ENCODE measurements at regions not wholly inside any gene's neighbourhood (a gene's known extent, or its start where the extent isn't known, plus 50 kb on each side); places are given as distances from the start of the nearest gene placed in this dataset.

DNA sequence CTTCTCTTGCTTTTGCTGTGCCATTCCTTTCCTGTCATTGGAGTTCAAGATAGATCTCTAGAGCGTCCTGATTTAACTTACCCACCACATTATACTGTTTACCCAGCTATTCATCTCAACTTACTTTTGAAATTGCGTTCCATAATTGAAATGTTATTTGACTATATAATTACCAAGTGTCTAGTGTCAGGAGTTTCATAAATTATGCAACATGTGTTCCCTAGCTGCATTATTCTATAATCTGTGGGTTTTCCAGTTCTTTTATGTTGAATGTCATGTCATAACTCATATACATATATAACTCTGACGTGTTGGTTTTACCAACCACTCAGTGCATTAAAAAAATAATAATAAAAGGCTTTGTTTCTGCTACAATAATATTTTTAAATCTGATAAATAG, 285.9 kb upstream of the ARSJ start:
- no peak overlapping the region for H3K18ac ChIP-seq (ENCODE audit: low read depth in 1 of 2, low read length in 2 of 2)
- no peaks in the 10 kb centered on the region for H3K79me1 ChIP-seq (replicated peaks; ENCODE audit: low read length, poor library complexity, severe bottlenecking)
- no peak for DNase-seq
- no peak overlapping the region for H3K14ac ChIP-seq (ENCODE audit: low read length in 2 of 2)
- no peak overlapping the region for H2AFZ ChIP-seq (ENCODE audit: low read depth, low read length)
- no peak overlapping the region for H3K4ac ChIP-seq (ENCODE audit: low read depth in 1 of 2, low read length in 2 of 2)
- H3K4me2 ChIP-seq (ENCODE audit: low read length, poor library complexity, severe bottlenecking): no peak overlapping the region
- H3K9me3 ChIP-seq (ENCODE audit: control insufficient read depth, low read length): no peaks in the 10 kb centered on the region
- H3K36me3 ChIP-seq (ENCODE audit: control insufficient read depth in 1 of 2, insufficient read depth in 2 of 2, low read depth in 1 of 2, low read length in 2 of 2): no peaks in the 10 kb centered on the region
- H2AK5ac ChIP-seq (ENCODE audit: low read length, severe bottlenecking): no peak overlapping the region
- H2BK5ac ChIP-seq (ENCODE audit: low read depth, low read length, poor library complexity, severe bottlenecking): no peak overlapping the region
- H3K9ac ChIP-seq (ENCODE audit: low read length): no peak overlapping the region
- no peak overlapping the region for H2BK120ac ChIP-seq (ENCODE audit: low read depth, low read length)
- H3K4me3 ChIP-seq (ENCODE audit: insufficient read depth in 1 of 2, low read depth in 1 of 2, low read length in 2 of 2): no peak overlapping the region
- no peak overlapping the region for H2BK15ac ChIP-seq (ENCODE audit: low read depth, poor library complexity, severe bottlenecking)
- no peaks in the 10 kb centered on the region for H3K27me3 ChIP-seq (ENCODE audit: control insufficient read depth in 1 of 2, insufficient read depth in 1 of 2, low read length in 2 of 2)
- H3K4me1 ChIP-seq (ENCODE audit: control insufficient read depth, insufficient read depth, low read depth, low read length): peaks cover 1% of the 10 kb centered on the region
- H4K8ac ChIP-seq (ENCODE audit: low read length): no peak overlapping the region
- no peak overlapping the region for H3K23ac ChIP-seq (ENCODE audit: low read length in 2 of 2)
- H3K27ac ChIP-seq (ENCODE audit: low read length, poor library complexity, severe bottlenecking): peak overlapping the region; percentile 74
- WGBS: 100% methylated on average over 1 of the region's 3 CpGs
- no peak overlapping the region for H2BK12ac ChIP-seq (ENCODE audit: low read length in 2 of 2)
- H4K91ac ChIP-seq (ENCODE audit: low read length): no peak overlapping the region

DNA sequence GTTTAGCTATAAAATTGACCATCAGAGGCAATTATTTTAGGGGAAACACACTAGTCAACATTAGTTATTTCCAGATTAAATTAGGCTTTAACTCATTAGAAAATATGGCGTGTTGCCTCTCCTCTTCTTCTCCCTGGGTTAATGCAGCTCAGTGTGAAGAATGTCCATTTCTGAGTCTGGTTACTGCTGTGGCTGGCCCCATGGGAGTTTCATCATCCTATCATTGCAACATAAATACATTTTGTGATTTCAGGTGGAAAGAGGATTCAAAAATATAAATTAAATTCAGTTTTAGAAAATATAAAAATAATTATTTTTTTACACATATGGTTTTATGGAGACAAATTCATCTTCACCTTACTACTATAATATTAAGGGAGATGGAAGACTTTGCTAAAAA, 288.5 kb upstream of the ARSJ start:
- Histone ChIP-seq H3K79me1 (replicated peaks; ENCODE audit: low read length, poor library complexity, severe bottlenecking) (no peaks in the 10 kb centered on the region), H3K27ac (ENCODE audit: low read length, poor library complexity, severe bottlenecking) (no peak overlapping the region), H3K36me3 (ENCODE audit: control insufficient read depth in 1 of 2, insufficient read depth in 2 of 2, low read depth in 1 of 2, low read length in 2 of 2) (no peaks in the 10 kb centered on the region), H3K4me1 (ENCODE audit: control insufficient read depth, insufficient read depth, low read depth, low read length) (peaks cover 1% of the 10 kb centered on the region), H3K18ac (ENCODE audit: low read depth in 1 of 2, low read length in 2 of 2) (no peak overlapping the region), H3K9me3 (ENCODE audit: control insufficient read depth, low read length) (no peaks in the 10 kb centered on the region), H3K23ac (ENCODE audit: low read length in 2 of 2) (no peak overlapping the region), H3K4ac (ENCODE audit: low read depth in 1 of 2, low read length in 2 of 2) (no peak overlapping the region), H3K4me2 (ENCODE audit: low read length, poor library complexity, severe bottlenecking) (no peak overlapping the region), H4K91ac (ENCODE audit: low read length) (no peak overlapping the region), H4K8ac (ENCODE audit: low read length) (no peak overlapping the region), H2BK5ac (ENCODE audit: low read depth, low read length, poor library complexity, severe bottlenecking) (no peak overlapping the region), H2AK5ac (ENCODE audit: low read length, severe bottlenecking) (no peak overlapping the region), H3K9ac (ENCODE audit: low read length) (no peak overlapping the region), H3K14ac (ENCODE audit: low read length in 2 of 2) (no peak overlapping the region), H3K27me3 (ENCODE audit: control insufficient read depth in 1 of 2, insufficient read depth in 1 of 2, low read length in 2 of 2) (no peaks in the 10 kb centered on the region), H2BK15ac (ENCODE audit: low read depth, poor library complexity, severe bottlenecking) (no peak overlapping the region), H2BK120ac (ENCODE audit: low read depth, low read length) (no peak overlapping the region), H2AFZ (ENCODE audit: low read depth, low read length) (no peak overlapping the region), H2BK12ac (ENCODE audit: low read length in 2 of 2) (no peak overlapping the region), H3K4me3 (ENCODE audit: insufficient read depth in 1 of 2, low read depth in 1 of 2, low read length in 2 of 2) (no peak overlapping the region)
- no CpG with 5 or more reads among the region's 1 CpG for WGBS
- no peak for DNase-seq

DNA sequence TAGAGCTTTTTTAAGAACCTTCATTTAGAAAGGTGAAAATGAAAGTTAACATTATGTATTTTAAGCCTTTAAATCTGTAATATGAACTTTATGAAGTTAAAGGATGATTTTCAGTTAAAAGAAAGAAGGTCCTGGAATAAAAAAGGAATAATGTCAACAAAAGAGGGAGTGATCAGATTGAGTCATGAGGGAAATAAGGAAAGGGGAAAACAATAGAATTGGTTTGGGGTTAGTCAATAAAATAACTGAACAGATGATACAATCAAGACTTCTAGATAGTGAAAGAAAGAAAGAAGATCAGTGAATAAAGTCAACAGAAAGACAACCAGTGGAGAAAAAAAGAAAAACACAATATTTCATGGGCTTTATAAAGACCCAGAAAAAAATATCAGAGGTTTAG, 291.6 kb upstream of the ARSJ start:
- Histone ChIP-seq H3K18ac (ENCODE audit: low read depth in 1 of 2, low read length in 2 of 2) (no peak overlapping the region), H4K91ac (ENCODE audit: low read length) (no peak overlapping the region), H2AFZ (ENCODE audit: low read depth, low read length) (no peak overlapping the region), H3K4ac (ENCODE audit: low read depth in 1 of 2, low read length in 2 of 2) (no peak overlapping the region), H3K36me3 (ENCODE audit: control insufficient read depth in 1 of 2, insufficient read depth in 2 of 2, low read depth in 1 of 2, low read length in 2 of 2) (no peaks in the 10 kb centered on the region), H3K27ac (ENCODE audit: low read length, poor library complexity, severe bottlenecking) (no peak overlapping the region), H3K14ac (ENCODE audit: low read length in 2 of 2) (no peak overlapping the region), H3K9ac (ENCODE audit: low read length) (peak overlapping the region; percentile 47), H3K79me1 (replicated peaks; ENCODE audit: low read length, poor library complexity, severe bottlenecking) (no peaks in the 10 kb centered on the region), H2BK120ac (ENCODE audit: low read depth, low read length) (no peak overlapping the region), H2BK15ac (ENCODE audit: low read depth, poor library complexity, severe bottlenecking) (no peak overlapping the region), H3K4me3 (ENCODE audit: insufficient read depth in 1 of 2, low read depth in 1 of 2, low read length in 2 of 2) (peak overlapping the region in 1 of 2 experiments; percentile 16), H3K23ac (ENCODE audit: low read length in 2 of 2) (no peak overlapping the region), H3K4me1 (ENCODE audit: control insufficient read depth, insufficient read depth, low read depth, low read length) (peaks cover 1% of the 10 kb centered on the region), H3K27me3 (ENCODE audit: control insufficient read depth in 1 of 2, insufficient read depth in 1 of 2, low read length in 2 of 2) (no peaks in the 10 kb centered on the region), H3K4me2 (ENCODE audit: low read length, poor library complexity, severe bottlenecking) (no peak overlapping the region), H2AK5ac (ENCODE audit: low read length, severe bottlenecking) (no peak overlapping the region), H2BK5ac (ENCODE audit: low read depth, low read length, poor library complexity, severe bottlenecking) (no peak overlapping the region), H2BK12ac (ENCODE audit: low read length in 2 of 2) (no peak overlapping the region), H3K9me3 (ENCODE audit: control insufficient read depth, low read length) (no peaks in the 10 kb centered on the region), H4K8ac (ENCODE audit: low read length) (no peak overlapping the region)
- no peak for DNase-seq

DNA sequence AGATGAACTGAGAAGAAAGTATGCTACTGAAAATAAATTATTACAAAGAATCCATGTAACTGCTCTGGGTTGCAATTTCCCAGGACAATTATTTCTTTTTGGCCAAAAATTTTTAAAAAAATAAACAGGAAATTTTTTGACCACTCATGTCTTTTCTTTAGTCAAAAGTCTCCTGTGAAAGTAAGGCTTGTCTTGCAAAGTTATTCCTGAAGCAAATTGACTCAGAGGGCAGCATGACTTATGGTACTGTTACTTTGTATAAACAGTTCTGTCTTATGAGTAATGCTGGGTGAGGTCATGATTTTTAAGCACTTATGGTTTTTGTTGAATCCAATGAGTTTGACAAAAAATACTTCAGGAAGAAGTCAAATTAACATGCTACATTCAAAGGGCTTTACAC, 292.8 kb upstream of the ARSJ start:
- H3K36me3 ChIP-seq (ENCODE audit: control insufficient read depth in 1 of 2, insufficient read depth in 2 of 2, low read depth in 1 of 2, low read length in 2 of 2): no peaks in the 10 kb centered on the region
- no peak overlapping the region for H3K14ac ChIP-seq (ENCODE audit: low read length in 2 of 2)
- H4K8ac ChIP-seq (ENCODE audit: low read length): no peak overlapping the region
- H2AFZ ChIP-seq (ENCODE audit: low read depth, low read length): no peak overlapping the region
- H3K27me3 ChIP-seq (ENCODE audit: control insufficient read depth in 1 of 2, insufficient read depth in 1 of 2, low read length in 2 of 2): no peaks in the 10 kb centered on the region
- H3K79me1 ChIP-seq (replicated peaks; ENCODE audit: low read length, poor library complexity, severe bottlenecking): no peaks in the 10 kb centered on the region
- H2BK5ac ChIP-seq (ENCODE audit: low read depth, low read length, poor library complexity, severe bottlenecking): no peak overlapping the region
- no peak overlapping the region for H4K91ac ChIP-seq (ENCODE audit: low read length)
- H2BK12ac ChIP-seq (ENCODE audit: low read length in 2 of 2): no peak overlapping the region
- H3K27ac ChIP-seq (ENCODE audit: low read length, poor library complexity, severe bottlenecking): peak overlapping the region; percentile 82
- no peak overlapping the region for H3K4me3 ChIP-seq (ENCODE audit: insufficient read depth in 1 of 2, low read depth in 1 of 2, low read length in 2 of 2)
- no peaks in the 10 kb centered on the region for H3K4me1 ChIP-seq (ENCODE audit: control insufficient read depth, insufficient read depth, low read depth, low read length)
- H2BK15ac ChIP-seq (ENCODE audit: low read depth, poor library complexity, severe bottlenecking): no peak overlapping the region
- DNase-seq: peak; percentile 89
- no peak overlapping the region for H3K23ac ChIP-seq (ENCODE audit: low read length in 2 of 2)
- H3K4ac ChIP-seq (ENCODE audit: low read depth in 1 of 2, low read length in 2 of 2): no peak overlapping the region
- H2AK5ac ChIP-seq (ENCODE audit: low read length, severe bottlenecking): no peak overlapping the region
- H3K9me3 ChIP-seq (ENCODE audit: control insufficient read depth, low read length): no peaks in the 10 kb centered on the region
- H3K9ac ChIP-seq (ENCODE audit: low read length): peak overlapping the region; percentile 74
- H2BK120ac ChIP-seq (ENCODE audit: low read depth, low read length): no peak overlapping the region
- H3K4me2 ChIP-seq (ENCODE audit: low read length, poor library complexity, severe bottlenecking): no peak overlapping the region
- H3K18ac ChIP-seq (ENCODE audit: low read depth in 1 of 2, low read length in 2 of 2): no peak overlapping the region

All from mesenchymal stem cell (in vitro differentiated cells and primary cell).